ENCODE measurements at regions not wholly inside any gene's neighbourhood (a gene's known extent, or its start where the extent isn't known, plus 50 kb on each side); places are given as distances from the start of the nearest gene placed in this dataset.
"Not testable (repeated sequence)": the region's sequence is repeated elsewhere in the genome, so short reads cannot be mapped to it uniquely, and the experiment has no call there.

DNA sequence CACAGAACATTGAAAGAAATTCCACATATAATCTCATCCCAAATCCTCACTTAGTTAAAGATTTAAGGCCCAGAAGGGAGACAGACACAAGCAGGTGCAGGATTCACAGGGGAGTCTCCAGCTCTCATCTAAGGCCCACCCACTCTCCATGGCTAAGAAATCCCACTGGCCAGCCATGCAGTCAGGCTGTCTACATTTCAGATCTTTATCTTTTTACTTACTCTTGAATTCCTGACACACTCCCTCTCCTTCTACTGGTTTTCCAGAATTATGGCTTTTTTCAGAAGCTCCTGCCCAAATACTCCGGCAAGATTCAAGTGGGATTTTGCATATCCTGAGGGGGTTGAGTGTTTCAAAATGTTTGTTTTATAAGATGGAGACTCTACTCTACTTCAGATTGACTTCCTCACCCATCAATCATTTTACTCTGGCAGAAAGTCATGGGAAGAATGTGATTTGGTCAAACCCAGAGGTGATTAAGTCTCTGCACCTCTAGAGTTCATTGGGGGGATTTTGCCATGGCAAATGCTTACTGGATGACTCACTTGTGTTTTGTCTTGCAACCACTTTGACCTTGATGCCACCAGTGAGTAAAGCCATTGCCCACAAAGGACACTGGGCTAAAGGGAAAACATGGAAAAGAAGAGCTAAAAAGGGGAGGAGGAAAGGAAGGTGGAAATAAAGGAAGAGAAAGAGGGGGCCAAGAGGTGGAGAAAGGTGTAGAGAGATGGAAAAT lies 688.8 kb upstream of the SALL1 start:
- DNase-seq, result no peak

GRCh38 chr16:51834794-51835193 lies 683.7 kb upstream of the SALL1 start:
- no peak for DNase-seq

DNA sequence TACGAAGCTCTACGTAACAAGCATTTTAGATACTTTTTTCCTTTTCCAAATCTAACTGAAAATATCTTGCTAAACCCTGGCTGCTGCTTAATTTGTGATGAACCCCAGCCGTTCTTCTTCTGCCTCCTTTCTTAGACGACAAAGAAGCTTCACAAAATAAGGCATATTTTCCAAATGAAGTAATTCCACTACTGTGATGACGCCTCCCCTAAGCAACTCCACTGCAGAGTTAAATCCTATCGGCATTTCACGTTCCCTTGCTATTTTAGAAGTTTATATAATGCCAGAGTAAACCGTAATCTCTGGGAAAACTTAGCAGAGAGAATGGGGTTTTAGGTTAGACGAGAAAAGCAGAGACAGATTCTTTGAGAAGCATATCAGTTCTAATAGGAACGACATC lies 683.1 kb upstream of the SALL1 start:
- no peak for DNase-seq

DNA sequence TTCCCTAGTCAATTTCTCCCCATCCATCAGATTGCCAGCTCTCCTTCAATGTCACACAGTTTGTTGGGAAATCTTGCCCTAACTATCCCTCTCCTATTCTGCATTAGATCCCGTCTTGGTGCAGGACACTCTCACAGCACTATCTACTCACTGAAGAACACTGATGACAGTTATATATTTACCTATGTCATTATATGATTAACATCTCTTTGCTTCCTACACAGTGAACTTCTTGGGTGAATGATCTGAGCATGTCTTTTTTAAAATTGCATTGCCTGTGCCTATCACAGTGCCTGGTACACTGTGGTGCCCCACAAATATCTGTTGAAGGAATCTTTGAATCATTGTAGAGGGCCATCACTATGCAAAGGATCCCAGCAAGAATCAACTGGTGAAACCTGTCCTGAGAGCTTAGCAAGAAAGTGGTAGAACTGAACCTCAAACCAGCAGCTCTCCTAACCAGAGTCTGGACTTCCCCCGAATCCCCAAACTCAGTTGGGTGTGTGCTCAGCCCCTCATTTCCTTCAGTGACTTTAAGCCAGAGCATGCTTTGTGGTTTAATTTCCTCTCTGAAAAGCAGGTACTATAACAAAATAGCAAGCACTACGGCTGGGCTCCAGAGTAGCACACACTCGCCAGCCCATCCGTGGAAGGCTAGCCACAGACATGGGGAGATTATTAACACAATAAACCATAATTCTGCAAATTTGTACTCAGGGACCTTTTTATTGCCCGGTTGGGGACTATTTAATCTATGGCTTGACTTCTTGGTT lies 680.7 kb upstream of the SALL1 start:
- no peak for DNase-seq

- not testable (repeated sequence) for DNase-seq
Measured at GRCh38 chr16:51831034-51831433, 680.0 kb upstream of the SALL1 start.

DNA sequence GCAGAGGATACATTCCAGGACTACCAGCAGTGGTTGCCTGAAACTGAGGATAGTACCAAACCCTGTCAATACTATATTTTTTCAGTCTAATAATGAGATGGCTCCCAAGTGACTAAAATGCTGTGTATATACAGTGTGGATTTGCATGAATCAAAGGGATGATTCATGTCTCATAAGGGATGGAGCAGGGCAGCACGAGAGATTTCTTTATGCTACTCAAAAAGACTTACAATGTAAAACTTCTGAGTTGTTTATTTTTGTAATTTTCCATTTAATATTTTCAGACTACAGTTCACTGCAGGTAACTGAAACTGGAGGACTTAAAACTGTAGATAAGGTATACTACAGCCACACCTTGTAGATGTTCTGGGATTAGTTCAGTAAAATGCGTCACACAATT lies 674.7 kb upstream of the SALL1 start:
- no peak for DNase-seq

DNA sequence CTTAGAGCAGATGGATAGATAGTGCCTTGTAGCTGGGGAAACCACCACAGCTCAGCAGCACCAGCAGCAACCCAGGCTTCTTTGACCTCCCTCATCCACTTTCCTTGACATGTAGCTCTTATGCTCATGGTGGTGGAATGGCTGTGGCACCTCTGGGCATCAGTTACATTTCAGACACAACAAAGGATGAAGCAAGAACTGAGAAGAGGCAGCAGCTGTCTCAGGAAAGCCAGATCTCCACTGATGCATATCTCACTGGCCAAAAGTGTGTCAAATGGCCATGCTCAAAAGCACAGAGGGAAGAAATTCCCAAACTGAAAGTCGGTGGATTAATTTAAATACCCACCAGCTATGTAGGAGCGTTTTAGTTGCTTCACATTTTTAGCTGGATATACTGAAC lies 671.4 kb upstream of the SALL1 start:
- DNase-seq, result no peak

GRCh38 chr16:51821527-51821926 lies 670.5 kb upstream of the SALL1 start:
- DNase-seq, result no peak

GRCh38 chr16:51820176-51820575 lies 669.1 kb upstream of the SALL1 start:
- DNase-seq, result no peak

DNA sequence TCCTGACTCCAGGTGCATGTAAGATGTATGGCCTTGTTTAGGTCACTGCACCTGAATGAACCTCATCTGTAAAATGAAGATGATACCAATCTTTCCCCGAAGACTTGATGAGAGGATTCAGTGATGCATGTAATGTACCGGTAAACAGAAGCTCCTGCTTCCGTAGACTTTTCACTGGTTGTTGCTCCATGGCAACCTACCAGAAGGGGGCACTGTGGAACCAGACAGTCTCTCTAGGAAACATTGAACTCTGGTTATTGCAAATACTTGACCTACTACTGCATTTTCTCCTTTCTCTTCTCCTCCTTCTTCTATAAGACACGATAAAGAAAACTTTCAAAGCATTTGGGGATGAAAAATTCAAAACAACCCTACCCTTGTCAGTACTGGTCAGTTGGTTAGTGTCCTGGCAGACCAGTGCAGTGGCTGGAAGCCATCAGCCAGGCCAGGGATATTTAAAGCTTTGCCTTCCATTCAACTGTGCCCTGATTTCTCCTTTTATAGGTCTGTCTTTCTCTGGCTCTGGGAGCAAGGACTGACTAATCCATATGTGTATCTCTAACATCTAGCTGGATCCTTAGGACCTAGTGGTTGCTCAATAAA lies 667.4 kb upstream of the SALL1 start:
- no peak for DNase-seq

- no peak for DNase-seq
Measured at GRCh38 chr16:51816929-51817328, 665.9 kb upstream of the SALL1 start.

- no peak for DNase-seq
Measured at GRCh38 chr16:51815523-51815922, 664.5 kb upstream of the SALL1 start.

GRCh38 chr16:51814617-51815016 lies 663.5 kb upstream of the SALL1 start:
- no peak for DNase-seq

DNA sequence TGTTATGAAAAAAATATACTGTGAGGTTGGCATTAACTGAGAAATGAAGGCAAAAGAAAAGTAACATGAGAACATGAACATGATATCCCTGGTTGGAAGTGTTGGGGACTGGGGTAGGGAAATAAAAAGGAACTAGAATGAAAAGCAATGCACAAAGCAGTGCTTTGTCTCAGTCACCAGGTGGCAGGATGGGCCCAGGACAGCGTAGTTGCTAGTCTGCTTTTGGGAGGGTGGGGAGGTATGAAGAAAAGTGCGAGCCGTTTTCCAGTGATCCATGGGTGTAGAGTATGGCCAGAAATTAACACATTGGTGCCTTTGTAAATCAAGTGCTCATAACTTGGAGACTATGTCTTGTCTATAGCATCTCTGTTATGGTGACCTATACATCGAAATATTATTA lies 662.5 kb upstream of the SALL1 start:
- DNase-seq, result no peak

GRCh38 chr16:51812945-51813344 lies 661.9 kb upstream of the SALL1 start:
- no peak for DNase-seq

DNA sequence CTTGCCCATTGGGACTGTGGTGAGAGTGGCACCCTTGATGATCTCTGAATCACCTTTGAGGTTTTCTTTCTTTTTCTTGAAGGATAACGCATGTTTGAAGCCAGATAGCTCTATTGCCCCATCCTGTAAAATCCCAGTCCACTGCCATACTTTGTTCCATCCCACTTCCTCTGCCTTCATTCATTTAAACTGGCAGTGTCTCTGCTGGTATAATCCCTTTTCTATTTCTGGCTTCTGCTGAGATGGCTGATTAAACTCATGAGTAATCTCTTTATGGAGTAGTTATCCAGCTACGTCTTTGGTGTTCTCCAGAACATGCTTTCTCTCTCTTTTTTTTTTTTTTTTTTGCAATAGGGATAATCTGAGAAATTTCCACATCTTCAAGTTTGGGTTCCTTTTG lies 656.5 kb upstream of the SALL1 start:
- no peak for DNase-seq

DNA sequence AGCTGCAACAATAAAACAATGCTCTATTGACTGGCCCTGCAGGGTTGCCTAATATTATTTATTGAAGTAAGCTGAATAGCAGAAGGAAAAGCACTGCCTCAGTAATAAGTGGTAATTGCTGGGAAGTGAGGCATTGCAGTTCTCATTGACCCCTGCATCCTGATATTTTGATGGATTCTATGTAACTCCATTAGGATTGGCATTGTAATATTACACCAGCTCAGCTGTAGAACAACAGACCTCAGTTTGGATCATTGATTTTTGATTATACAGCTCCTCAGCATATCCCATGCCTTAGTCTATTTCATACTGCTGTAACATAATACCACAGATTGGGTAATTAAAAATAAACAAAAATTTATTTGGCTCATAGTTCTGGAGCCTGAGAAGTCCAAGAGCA lies 650.6 kb upstream of the SALL1 start:
- no peak for DNase-seq

- no peak for DNase-seq
Measured at GRCh38 chr16:51797669-51798259, 646.7 kb upstream of the SALL1 start.

DNA sequence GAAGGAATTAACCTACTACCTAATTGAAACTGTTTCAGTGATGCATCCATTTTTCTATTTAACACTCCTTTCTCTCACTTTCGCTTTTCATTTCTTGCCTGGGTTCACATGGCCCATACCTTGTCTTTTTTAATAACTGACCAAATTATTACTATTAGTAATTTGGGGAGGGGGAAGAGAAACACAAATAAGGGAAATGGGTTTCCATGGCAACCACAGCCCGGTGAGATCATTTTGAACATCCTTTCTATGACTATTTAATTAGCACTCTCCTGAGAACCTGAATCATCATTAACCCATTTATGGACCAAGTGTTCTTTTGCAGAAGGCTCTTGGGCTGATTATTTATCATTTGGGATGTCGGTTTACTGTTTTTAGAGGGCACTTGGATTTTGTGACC lies 628.2 kb upstream of the SALL1 start:
- DNase-seq, result no peak

DNA sequence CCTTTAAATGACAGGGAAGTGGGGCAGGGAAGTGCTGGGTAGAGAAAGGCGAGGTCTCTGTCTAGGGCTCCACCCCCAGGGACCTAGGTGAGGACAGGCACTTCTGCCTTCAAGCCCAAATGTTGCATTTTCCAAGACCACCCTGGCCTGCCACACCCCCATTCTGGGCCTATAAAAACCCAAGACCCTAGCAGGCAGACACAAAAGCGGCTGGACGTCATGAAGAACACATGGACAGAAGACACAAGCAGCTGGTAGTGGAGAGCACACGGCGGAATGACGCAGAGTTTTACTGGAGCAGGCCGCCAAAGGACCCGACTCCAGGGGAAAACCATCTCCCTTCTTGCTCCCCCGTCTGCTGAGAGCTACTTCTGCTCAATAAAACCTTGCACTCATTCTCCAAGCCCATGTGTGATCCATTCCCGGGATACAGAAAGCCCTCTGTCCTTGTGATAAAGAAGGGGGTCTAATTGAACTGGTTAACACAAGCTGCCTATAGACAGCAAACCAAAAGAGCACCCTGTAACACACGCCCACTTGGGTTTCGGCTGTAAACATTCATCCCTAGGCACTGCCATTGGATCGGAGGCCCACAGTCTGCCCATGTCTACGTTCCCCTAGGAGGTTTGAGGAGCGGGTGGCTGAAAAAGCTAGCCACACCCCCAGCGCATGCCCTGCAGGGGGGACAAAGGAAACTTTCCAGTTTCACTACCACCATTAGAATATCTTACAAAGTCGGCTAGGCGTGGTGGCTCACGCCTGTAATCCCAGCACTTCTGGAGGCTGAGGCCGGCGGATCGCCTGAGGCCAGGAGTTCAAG lies 622.2 kb upstream of the SALL1 start:
- no peak for DNase-seq

GRCh38 chr16:51766739-51767138 lies 615.7 kb upstream of the SALL1 start:
- no peak for DNase-seq

GRCh38 chr16:51763072-51763661 lies 612.1 kb upstream of the SALL1 start:
- DNase-seq, result no peak

All from activated CD8-positive, alpha-beta memory T cell treated with anti-CD3 and anti-CD28 coated beads, Interleukin-2, amount 50 U/mL, for 4 hours (primary cell).